Fibroblast of pulmonary artery (primary cell): ENCODE measurements at regions not wholly inside any gene's neighbourhood (a gene's known extent, or its start where the extent isn't known, plus 50 kb on each side); places are given as distances from the start of the nearest gene placed in this dataset.

ENCODE experiments used
- DNase-seq: peaks from one replicate; pipeline ENCODE4 v3.0.0-alpha.2; 2010; ENCODE audit warnings: low read depth
- H3K4me3 ChIP-seq: replicated peaks from 2 replicates; pipeline ENCODE4 v1.5.1; 2011; ENCODE audit warnings: low read depth, mild to moderate bottlenecking, control low read depth, low read length, moderate library complexity
- TF ChIP-seq, protein P1 (sequence below): IDR thresholded peaks from 2 replicates; pipeline ENCODE4 v1.5.1; 2011; ENCODE audit warnings: mild to moderate bottlenecking, control low read depth, low read length, inconsistent platforms; ENCODE audit errors: missing control alignments

DNA sequence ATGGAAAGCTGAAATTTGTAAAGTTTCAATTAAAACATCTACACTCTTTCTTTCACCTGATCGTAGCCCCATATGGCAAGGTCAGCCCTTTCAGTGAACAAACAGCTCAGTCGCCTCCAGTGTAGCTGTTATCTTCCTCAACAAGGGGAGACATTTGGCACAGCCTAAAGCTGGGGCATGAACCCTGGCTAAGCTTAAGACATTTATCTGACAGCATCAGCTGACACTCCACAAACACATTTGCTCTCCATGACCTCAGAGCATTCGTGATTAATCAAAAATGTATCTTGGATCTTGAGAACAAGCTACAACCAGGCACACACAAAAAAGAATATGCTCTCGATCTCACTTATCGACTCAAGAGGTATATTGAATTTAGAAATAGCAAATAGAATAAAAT is 67.3 kb downstream of the POU5F2 start:
- TF ChIP-seq, protein P1, sequence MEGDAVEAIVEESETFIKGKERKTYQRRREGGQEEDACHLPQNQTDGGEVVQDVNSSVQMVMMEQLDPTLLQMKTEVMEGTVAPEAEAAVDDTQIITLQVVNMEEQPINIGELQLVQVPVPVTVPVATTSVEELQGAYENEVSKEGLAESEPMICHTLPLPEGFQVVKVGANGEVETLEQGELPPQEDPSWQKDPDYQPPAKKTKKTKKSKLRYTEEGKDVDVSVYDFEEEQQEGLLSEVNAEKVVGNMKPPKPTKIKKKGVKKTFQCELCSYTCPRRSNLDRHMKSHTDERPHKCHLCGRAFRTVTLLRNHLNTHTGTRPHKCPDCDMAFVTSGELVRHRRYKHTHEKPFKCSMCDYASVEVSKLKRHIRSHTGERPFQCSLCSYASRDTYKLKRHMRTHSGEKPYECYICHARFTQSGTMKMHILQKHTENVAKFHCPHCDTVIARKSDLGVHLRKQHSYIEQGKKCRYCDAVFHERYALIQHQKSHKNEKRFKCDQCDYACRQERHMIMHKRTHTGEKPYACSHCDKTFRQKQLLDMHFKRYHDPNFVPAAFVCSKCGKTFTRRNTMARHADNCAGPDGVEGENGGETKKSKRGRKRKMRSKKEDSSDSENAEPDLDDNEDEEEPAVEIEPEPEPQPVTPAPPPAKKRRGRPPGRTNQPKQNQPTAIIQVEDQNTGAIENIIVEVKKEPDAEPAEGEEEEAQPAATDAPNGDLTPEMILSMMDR: no peak
- DNase-seq: peak; percentile 2
- H3K4me3 ChIP-seq: no peak overlapping the region

DNA sequence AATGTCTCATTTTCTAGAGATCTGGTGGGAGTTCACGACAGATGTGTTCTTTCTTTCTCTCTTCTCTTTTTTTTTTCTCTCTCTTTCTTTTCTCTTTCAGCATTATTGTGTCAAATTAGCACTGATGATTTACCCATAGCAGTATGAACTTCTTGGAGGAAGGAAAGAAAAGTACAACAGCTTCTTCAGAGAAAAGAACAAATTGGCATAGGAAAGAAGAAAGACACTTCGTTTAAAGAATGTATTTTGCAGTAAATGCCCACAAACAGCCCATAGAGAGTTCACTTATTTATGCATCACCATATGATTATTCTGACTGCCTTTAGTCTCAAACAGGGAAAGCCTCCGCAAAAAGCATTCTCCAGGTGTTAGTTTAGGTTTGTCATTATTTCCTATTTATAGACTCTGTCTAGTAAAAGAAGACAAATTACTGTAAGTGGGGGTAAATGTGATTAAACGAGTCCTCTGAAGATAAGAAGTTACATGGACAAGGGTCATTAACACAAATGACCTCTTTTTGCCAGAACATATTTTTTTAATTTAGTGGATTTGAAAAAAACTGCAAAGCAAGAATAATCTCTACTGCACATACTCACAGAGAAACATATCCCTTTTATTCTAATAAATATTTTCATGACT is 68.0 kb downstream of the POU5F2 start:
- TF ChIP-seq, protein P1: no peak
- H3K4me3 ChIP-seq: no peak overlapping the region
- no peak for DNase-seq

DNA sequence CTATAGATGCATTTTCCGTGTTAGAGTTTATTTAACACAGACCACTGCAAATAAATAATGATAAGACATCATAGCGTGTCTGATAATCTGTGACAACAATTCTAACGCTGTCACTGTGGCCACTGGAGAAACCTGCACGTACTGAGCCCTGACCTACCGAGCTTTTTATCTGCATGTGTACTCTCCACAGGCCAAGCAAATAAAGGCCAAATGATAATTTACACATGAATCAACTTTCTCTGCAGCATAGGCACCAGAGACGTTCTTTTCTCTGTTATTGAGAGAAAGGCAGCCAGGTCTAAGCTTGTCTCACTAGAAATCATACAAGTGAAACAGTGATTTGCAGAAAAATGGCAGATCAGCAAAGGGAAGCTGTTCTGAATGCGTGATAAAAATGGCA is 75.8 kb downstream of the POU5F2 start:
- TF ChIP-seq, protein P1: no peak
- no peak overlapping the region for H3K4me3 ChIP-seq
- no peak for DNase-seq

DNA sequence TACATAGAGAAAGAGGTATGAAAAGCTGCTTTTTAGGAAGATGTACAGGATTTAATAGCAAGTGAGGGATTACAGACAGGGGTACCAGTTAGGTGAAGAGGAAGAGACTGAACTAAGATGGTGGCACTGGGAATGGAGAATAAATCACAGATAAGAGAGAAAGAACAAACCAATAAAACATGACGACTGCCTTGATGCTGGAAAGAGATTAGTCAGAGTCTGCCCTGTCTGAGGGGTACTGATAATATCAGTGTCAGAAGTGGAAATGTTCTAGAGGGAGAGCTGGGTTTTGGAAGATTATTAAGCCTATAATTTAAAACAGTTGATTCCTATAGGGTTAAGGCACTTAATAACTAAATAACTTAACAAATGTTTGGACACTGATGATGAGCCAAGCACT is 77.7 kb downstream of the NR2F1 start:
- DNase-seq: no peak
- TF ChIP-seq, protein P1: no peak
- no peak overlapping the region for H3K4me3 ChIP-seq

DNA sequence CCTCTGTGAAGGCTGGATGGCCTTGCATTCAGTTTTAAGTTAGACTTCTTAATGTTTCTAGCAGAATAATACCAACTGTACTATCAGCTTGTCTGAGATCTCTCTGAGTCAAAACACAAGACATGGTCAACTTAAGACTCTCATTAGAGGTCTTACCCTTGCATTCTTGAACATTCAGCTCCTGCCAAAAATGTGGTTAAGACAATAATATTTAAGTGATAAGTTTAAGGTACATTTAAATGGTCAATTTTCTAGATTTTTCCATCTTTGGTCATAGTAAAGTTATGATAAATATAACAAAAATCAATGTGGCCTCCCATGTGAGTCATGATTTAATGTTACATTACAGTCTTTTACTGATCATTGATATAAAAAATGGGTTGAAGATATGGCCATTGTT is 75.0 kb downstream of the NR2F1 start:
- no peak overlapping the region for H3K4me3 ChIP-seq
- DNase-seq: peak; percentile 56
- TF ChIP-seq, protein P1: no peak

DNA sequence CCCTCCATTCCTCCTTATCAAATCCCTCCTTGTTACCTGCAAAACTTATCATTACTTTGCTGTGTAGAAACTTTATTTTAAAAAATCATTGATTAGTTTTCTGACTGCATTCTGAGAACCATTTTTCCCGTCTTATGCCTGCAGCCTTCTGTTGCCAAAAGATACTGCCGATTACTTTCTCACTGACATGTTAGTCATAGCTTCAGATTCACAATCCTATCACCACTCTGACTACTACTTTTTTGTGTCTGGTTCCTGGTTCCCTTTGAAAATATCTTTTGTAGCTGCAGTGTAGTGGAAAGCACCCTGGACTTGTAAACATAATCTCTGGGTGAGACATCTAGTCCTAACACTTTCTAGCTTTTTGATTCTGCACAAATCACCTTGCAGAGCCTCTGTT is 71.7 kb downstream of the NR2F1 start:
- DNase-seq: peak; percentile 27
- TF ChIP-seq, protein P1: no peak

DNA sequence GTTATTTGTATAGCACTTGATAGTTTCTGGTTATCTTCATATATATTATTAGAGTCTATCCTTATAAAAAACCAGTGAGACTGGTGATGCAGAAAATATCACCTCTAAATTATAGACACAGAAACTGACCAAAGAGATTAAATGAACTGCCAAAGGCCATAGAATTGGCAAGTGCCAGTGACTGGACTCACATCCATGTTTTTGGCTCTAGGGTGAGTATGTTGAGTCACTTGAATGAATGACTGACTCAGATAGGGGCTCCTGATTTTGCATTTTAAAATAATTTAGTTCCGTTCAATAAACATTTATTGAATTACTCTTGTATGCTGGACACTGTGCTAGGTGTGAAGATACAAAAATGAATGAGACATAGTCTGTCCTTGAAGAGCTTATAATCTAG is 70.7 kb downstream of the NR2F1 start:
- TF ChIP-seq, protein P1: no peak
- DNase-seq: no peak
- no peak overlapping the region for H3K4me3 ChIP-seq

More for the DNA sequence above, 71.7 kb downstream of the NR2F1 start:
- H3K4me3 ChIP-seq: no peak overlapping the region
